ENCODE measurements at regions not wholly inside any gene's neighbourhood (a gene's known extent, or its start where the extent isn't known, plus 50 kb on each side); places are given as distances from the start of the nearest gene placed in this dataset.
"Not testable (repeated sequence)": the region's sequence is repeated elsewhere in the genome, so short reads cannot be mapped to it uniquely, and the experiment has no call there.

GRCh38 chr3:162632672-162633071 is 1136.1 kb downstream of the OTOL1 start:
- WGBS (ENCODE audit: low lambda C conversion rate), result 75% methylated on average over 2 of the region's 2 CpGs
- Histone ChIP-seq H3K9me3 (no peaks in the 10 kb centered on the region), H4K20me1 (ENCODE audit: insufficient read depth) (no peaks in the 10 kb centered on the region), H3K9ac (no peak overlapping the region), H3K27me3 (ENCODE audit: insufficient read depth) (no peaks in the 10 kb centered on the region), H2AFZ (ENCODE audit: low read depth) (no peak overlapping the region), H3K9me2 (no peaks in the 10 kb centered on the region), H3K4me1 (ENCODE audit: control insufficient read depth in 1 of 2, insufficient read depth in 2 of 2, low read depth in 1 of 2, low read length in 1 of 2) (no peaks in the 10 kb centered on the region), H3K4me3 (ENCODE audit: low read depth in 2 of 2, low read length in 1 of 2) (no peak overlapping the region), H3K27ac (ENCODE audit: low read depth in 2 of 2, low read length in 1 of 2) (no peak overlapping the region), H3K4me2 (no peak overlapping the region), H3F3A (replicated peaks; ENCODE audit: insufficient read depth) (no peaks in the 10 kb centered on the region), H3K36me3 (replicated peaks in 1 of 2; ENCODE audit: control insufficient read depth in 1 of 2, insufficient read depth in 2 of 2, low read length in 1 of 2) (no peaks in the 10 kb centered on the region), H3K79me2 (ENCODE audit: insufficient read depth) (no peaks in the 10 kb centered on the region)
- TF ChIP-seq PBX3 (IDR thresholded peaks at IDR 0.05) (no peak), RXRA (IDR thresholded peaks at IDR 0.05; ENCODE audit: borderline replicate concordance, low read depth) (no peak), ELF1 (IDR thresholded peaks at IDR 0.05) (no peak), FOSL2 (IDR thresholded peaks at IDR 0.05; ENCODE audit: borderline replicate concordance, low read depth) (no peak), RFX5 (IDR thresholded peaks at IDR 0.05; ENCODE audit: low read length) (no peak), MAX (IDR thresholded peaks at IDR 0.05; ENCODE audit: low read depth) (no peak), USF1 (IDR thresholded peaks at IDR 0.05; ENCODE audit: borderline replicate concordance, low read depth) (no peak), MXI1 (IDR thresholded peaks at IDR 0.05; ENCODE audit: low read depth, low read length) (no peak), JUND (IDR thresholded peaks at IDR 0.05) (no peak), YY1 (IDR thresholded peaks at IDR 0.05; ENCODE audit: low read depth) (no peak), RAD21 (IDR thresholded peaks at IDR 0.05; ENCODE audit: low read length) (no peak), USF2 (IDR thresholded peaks at IDR 0.05; ENCODE audit: borderline replicate concordance, low read depth, low read length) (no peak), SMC3 (IDR thresholded peaks at IDR 0.05; ENCODE audit: low read depth, low read length) (no peak), RCOR1 (IDR thresholded peaks at IDR 0.05; ENCODE audit: low read length) (no peak), CTCF (IDR thresholded peaks at IDR 0.05) (no peak), NFIC (IDR thresholded peaks at IDR 0.05; ENCODE audit: borderline replicate concordance) (no peak), EZH2phosphoT487 (IDR thresholded peaks at IDR 0.05; ENCODE audit: borderline replicate concordance, low read depth) (no peak), ZBTB33 (IDR thresholded peaks at IDR 0.05; ENCODE audit: borderline replicate concordance, low read depth) (no peak)
- POLR2A ChIA-PET, result no interaction called here
- CTCF ChIA-PET, result no interaction called here
- no peak for DNase-seq

GRCh38 chr3:162640208-162640607 is 1143.6 kb downstream of the OTOL1 start:
- H3K9me2 ChIP-seq; H3K9ac ChIP-seq; POLR2A ChIA-PET; H3K27ac ChIP-seq (ENCODE audit: low read depth in 2 of 2, low read length in 1 of 2); H3K4me2 ChIP-seq; H3F3A ChIP-seq (replicated peaks; ENCODE audit: insufficient read depth); H3K4me1 ChIP-seq (ENCODE audit: control insufficient read depth in 1 of 2, insufficient read depth in 2 of 2, low read depth in 1 of 2, low read length in 1 of 2); H3K79me2 ChIP-seq (ENCODE audit: insufficient read depth); H3K4me3 ChIP-seq (ENCODE audit: low read depth in 2 of 2, low read length in 1 of 2); H3K36me3 ChIP-seq (replicated peaks in 1 of 2; ENCODE audit: control insufficient read depth in 1 of 2, insufficient read depth in 2 of 2, low read length in 1 of 2); H2AFZ ChIP-seq (ENCODE audit: low read depth); H4K20me1 ChIP-seq (ENCODE audit: insufficient read depth); CTCF ChIA-PET; DNase-seq; H3K9me3 ChIP-seq; H3K27me3 ChIP-seq (ENCODE audit: insufficient read depth): not testable (repeated sequence)
- WGBS (ENCODE audit: low lambda C conversion rate), result 85% methylated on average over 5 of the region's 13 CpGs
